GM12891 (cell line): ENCODE measurements at regions not wholly inside any gene's neighbourhood (a gene's known extent, or its start where the extent isn't known, plus 50 kb on each side); places are given as distances from the start of the nearest gene placed in this dataset.

Experiments used
- PAX5 ChIP-seq: IDR thresholded peaks from 2 replicates; pipeline ENCODE4 v1.6.1; 2011; ENCODE audit warnings: low read length, moderate library complexity, mild to moderate bottlenecking; ENCODE audit not compliant: insufficient read depth, severe bottlenecking
- POLR2A ChIP-seq: IDR thresholded peaks from 2 replicates; pipeline ENCODE4 v1.6.1; 2011; ENCODE audit warnings: low read depth, low read length, control low read depth

- TF ChIP-seq POLR2A (no peak), PAX5 (no peak)
Observed at GRCh38 chr3:139103484-139103883, 58.8 kb upstream of the PRR23C start.
